ENCODE measurements at regions not wholly inside any gene's neighbourhood (a gene's known extent, or its start where the extent isn't known, plus 50 kb on each side); places are given as distances from the start of the nearest gene placed in this dataset.

DNA sequence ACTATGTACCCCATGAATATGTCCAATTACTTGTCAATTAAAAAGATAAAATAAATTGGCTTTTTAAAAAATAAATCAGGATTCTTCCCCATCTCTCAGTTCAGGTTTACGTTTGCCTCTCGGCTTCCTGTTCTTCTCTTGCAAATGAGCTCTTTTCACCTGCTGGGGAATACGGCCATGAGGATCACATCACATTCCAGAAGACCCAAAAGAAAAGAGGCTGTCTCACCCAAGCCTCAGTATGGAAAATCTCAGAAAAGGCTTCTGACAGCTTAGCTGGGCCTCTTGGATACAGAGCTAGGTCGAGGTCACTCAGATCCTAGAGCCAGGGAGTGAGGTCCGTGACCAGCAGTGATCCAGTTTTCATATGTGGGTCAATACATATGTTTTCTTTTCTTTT is 171.2 kb upstream of the SDK2 start:
- no peak for DNase-seq (ENCODE audit: low read depth)

GRCh38 chr17:73819440-73820395 is 175.5 kb upstream of the SDK2 start:
- no peak for DNase-seq (ENCODE audit: low read depth)

GRCh38 chr17:73820686-73821448 is 176.6 kb upstream of the SDK2 start:
- DNase-seq (ENCODE audit: low read depth), result no peak

DNA sequence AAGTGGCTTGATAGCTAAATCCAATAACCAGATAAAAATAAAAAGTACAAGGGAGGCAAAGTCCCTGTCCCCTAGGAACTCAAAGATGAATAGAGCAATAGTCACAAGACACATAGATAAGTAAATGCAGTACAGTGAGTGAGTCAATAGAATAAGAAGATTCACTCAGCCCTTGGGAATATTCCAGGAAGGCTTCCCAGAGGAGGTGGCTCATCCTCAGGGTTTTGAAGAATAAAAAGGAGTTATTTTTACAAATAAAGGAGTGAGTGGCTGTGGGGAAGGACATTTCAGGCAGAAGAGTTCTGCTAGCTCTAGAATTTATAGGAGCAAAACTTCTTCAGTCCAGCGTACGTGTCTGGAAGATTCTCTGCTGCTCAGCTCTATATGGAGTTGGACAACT is 177.4 kb upstream of the SDK2 start:
- no peak for DNase-seq (ENCODE audit: low read depth)

- DNase-seq (ENCODE audit: low read depth), result no peak
Observed at GRCh38 chr17:73822371-73822770, 178.1 kb upstream of the SDK2 start.

DNA sequence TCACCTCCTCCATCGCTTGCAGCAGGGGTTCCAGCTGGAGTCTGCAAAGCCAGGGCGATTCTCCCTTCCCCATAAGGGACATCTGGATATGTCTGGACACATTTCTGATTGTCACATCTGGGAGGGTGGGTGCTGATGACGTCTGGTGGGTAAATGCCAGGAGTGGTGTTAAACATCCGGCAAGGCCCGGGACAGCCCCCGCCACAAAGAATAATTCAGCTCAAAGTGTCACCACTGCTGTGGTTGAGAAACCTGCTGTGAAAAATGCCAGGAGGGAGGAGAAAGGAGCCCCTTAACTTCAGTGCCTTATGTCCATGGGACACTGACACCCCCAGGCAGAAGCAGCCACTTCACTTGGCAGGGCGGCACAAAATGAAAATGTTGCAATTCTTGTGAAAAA is 179.4 kb upstream of the SDK2 start:
- no peak for DNase-seq (ENCODE audit: low read depth)

GRCh38 chr17:73824321-73824720 is 180.1 kb upstream of the SDK2 start:
- DNase-seq (ENCODE audit: low read depth), result no peak

GRCh38 chr17:73826181-73826871 is 182.1 kb upstream of the SDK2 start:
- DNase-seq (ENCODE audit: low read depth), result no peak

- DNase-seq (ENCODE audit: low read depth), result no peak
Observed at GRCh38 chr17:73826872-73827228, 182.6 kb upstream of the SDK2 start.

- no peak for DNase-seq (ENCODE audit: low read depth)
Observed at GRCh38 chr17:73827627-73828291, 183.5 kb upstream of the SDK2 start.

DNA sequence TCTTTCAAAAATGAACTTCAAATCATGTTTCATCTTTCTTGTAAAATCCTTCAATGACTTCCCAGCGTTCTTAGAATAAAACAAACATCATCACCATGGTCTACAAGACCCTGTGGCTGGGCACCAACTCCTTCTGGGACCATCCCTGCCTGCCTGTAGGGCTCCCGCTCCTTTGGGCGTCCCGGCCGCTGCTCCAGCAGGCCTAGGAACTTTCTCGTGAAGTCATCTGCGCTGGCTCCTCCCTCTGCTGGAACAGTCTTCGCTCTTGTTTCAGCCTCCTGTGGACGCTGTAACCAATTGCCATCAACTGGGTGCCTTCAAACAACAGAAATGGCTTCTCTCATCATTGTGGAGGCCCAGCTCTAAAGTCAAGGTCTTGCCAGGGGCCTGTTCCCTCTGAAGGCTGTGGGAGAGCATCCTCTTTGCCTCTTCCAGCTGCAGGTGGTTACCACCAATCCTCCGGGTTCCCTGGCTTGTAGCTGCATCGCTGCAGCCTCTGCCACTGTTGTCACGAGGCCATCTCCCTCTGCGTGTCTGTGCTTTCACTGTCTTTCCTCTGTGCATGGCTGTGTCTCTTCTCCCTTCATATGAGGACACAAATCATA is 185.5 kb upstream of the SDK2 start:
- DNase-seq (ENCODE audit: low read depth), result no peak

DNA sequence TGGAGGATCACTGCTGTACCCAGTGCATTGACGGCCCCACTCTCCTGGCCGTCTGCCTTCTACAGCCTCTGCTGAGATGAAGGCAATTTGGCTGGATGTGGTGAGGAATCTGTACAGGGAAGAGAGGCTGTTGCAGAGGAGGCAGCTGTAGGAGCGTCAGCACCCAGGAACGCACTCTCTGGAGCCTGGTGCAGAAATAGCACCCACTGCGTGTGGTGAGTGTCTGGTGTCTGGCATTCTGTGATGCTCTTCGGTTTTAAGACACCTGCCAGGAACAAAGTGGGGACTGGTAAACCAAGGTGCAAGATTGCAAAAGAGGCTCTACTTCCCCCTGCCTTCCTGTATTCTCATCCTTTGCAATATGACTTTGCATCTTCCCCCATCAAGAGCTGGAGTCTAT is 187.5 kb upstream of the SDK2 start:
- DNase-seq (ENCODE audit: low read depth), result no peak

DNA sequence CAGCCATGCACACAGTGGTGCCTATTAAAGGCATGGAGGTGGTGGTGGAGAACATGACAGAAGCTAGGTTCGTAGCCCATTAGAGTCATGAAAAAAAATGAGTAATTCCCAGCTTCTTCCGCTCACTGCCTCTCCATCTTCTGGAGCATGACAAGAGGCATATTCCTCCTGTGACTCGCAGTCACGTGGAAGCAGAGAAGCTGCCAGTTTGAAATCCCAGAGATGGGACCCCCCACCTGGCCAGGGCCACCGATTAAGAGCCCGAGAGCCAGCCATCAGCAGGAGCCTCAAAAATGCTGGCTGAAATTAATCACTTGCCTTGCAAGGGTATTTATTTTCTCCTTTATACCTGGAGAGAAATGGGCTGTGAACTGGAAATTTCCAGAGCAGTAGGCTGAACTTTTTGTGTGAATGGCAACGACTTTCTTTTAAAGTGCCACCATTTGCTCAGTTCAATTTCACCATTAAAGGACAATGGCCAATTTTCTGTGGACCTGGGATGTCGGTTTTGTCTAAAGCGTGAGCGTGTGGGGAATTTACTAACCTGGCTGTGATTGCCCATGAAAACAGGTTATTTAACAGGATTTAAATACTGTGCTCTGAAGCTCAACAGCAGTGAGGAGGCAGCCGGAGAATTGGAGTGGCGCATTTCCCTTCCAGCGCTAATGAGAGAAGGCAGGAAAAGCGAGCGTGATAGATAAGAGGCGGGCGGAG is 189.7 kb upstream of the SDK2 start:
- DNase-seq (ENCODE audit: low read depth), result no peak

DNA sequence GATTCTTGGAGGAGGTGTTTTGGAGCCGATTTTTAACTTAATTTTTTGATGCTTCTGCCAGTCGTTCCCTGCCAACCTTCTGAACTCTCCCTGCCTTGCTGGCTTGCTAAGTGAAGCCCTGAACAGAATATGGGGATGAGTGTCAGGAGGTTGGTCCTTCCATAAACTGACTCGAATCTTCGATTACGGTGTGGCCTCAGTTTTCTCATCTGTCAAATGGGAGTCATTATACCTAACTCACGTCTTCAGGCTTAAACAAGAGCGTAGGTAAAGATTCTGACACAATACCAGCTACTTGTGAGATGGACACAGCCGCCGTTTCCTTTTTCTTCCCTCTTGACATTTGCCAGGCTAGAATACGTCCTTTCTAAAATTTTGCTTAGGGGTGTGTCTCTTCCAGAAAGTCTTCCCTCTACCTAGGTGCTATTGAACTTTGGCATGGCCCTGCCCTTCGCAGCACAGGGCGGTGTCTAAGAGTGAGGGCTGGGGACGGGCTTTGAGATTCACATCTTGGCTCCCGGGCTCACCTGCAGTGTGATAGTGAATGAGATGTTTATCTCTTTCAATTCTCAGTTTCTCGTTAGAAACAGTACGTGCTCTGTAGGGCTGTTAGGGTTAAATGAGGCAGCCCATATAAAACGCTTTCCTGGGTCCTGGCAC is 190.6 kb upstream of the SDK2 start:
- no peak for DNase-seq (ENCODE audit: low read depth)

DNA sequence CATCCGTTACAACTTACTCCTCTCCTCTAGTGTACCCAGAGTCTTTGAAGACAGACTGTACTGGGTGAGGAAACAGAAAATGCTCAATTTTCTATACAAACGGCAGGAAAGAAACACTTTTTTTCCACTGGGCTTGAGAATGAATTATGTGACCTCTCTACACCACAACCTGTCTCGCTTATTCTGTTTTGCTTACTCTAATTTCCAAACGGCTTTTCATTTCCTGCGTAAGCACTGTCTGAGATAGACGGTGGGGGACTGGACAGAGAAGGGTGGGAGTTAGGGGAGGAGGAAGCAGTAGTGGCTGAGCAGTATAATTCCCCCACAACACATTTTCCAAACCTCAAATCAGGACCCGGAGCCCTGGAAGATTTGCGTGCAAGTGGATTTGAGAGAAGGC is 191.4 kb upstream of the SDK2 start:
- DNase-seq (ENCODE audit: low read depth), result no peak

DNA sequence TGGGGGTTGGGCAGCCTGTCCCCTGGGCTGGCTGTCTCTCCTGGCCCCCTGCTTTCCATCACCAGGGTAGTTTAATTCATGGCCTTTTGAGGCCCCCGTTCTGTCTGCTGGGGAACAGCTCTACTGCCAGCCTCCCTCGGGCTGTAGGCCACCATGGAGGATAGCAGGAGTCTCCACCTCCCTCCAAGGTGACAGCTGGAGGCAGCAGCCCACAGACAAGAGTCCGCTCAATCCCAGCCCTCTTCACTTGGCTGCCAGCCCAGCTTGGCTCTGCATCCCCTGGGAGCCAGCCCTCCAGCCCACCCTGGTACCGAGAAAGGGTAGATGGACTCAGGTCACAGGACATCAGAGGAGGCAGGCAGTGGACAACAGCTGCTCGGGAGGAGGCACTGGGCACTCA is 194.6 kb upstream of the SDK2 start:
- DNase-seq (ENCODE audit: low read depth), result no peak

GRCh38 chr17:73840829-73841228 is 196.6 kb upstream of the SDK2 start:
- no peak for DNase-seq (ENCODE audit: low read depth)

DNA sequence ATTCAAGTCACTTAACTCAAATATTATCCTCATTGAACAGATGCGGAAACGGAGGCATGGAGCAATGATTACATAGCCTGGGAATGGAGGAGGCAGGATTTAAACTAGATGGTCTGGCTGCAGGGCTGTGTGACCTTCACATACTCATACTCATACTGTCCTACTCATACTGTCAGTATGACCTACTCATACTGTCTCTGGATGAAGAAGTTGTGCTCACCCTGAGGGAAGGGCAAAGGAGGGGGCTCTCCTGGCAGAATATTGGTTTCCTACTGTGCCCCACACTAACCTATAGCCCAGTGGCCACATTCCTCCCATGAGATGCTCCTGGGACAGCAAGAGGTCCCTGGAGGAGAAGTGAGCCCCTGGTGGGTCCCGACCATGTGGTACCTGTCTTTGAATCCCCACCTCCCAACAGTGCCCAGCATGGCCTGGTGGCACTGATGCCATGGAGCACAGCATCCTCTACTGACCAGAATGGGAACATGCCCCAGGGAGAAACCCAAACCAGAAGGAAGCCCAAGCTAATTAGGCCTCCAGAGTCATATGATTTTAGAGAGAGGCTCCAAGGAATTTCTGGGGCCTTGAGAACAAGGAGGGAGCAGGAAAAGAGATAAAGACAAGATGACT is 197.3 kb upstream of the SDK2 start:
- no peak for DNase-seq (ENCODE audit: low read depth)

DNA sequence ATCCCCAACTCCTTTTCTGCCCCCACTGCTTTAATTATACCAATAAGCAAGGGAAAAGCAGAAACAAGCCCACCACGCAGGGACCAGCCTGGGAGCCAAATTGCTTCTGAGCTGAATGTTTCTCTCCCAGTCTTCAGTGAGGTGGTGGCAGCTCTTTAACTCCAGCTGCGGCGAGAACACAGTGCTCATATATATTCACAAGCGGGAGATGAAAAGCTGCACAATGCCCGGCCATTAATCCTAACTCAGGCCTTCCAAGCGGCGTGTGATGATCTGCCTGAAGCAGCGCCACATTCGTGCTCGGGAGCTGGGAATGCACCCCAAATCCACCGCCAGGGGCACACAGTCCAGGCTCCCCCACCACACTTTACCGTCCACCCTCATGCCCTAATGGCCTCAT is 203.7 kb upstream of the SDK2 start:
- no peak for DNase-seq (ENCODE audit: low read depth)

DNA sequence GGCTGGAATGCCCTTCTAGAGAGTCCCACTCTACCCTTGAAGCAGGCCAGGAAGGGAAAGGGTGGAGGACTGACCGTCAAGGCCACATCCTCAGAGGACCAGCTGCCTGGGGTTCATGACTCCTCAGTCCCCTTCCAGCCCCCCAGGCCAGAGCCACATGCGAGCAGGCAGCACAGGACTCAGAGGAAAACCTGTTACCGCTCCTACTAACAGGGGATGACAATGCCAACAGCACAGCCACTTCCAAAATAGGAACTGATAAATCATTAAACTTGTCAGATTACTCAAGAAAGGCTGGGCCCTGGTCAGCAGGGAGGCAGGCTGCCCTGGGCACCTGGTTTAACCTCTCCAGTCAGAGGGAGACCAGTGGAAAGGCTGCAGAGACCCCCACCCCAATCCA is 206.2 kb upstream of the SDK2 start:
- no peak for DNase-seq (ENCODE audit: low read depth)

All from activated T-helper 1 cell treated with Interleukin-2 at 50 U/mL for 16 hours (primary cell).